K562 (cell line): ENCODE measurements at regions not wholly inside any gene's neighbourhood (a gene's known extent, or its start where the extent isn't known, plus 50 kb on each side); places are given as distances from the start of the nearest gene placed in this dataset.

Experiments
- ATAC-seq: fragments of 200-7000 bp; cut with Tn5 transposase; 3 replicates; pipeline ENCODE4 v1.9.1; 2020; ENCODE audit warnings: moderate library complexity
- BruUV-seq: library from RNA; stranded (reverse); fragments of 400-500 nt; replicated peaks from 2 replicates; lab custom pipeline; 2021; lab: Mats Ljungman, UMichigan
- CTCF ChIA-PET: fragments of 300-600 bp; formaldehyde crosslinking; extraction: SDS; loops from one replicate; lab custom pipeline; 2021; ENCODE audit warnings: low intra/inter-chr PET ratio; lab: Yijun Ruan, JAX
- POLR2A ChIA-PET: fragments of 300-600, 350-650 bp; sonication (Branson Sonifier 250); formaldehyde crosslinking; extraction: SDS; loops from one replicate; lab custom pipeline; 2021; ENCODE audit warnings: antibody characterized with exemption, inconsistent platforms; lab: Yijun Ruan, JAX
- DNase-seq, 4 experiments: peaks; one replicate each; pipeline versions ENCODE4 v3.0.0 to v3.0.0-alpha.2; 2011 to 2018; ENCODE audit warnings: low spot score in 3 of 4, mixed read lengths in 3 of 4; ENCODE audit errors: extremely low read depth in 1 of 4
- FAIRE-seq: peaks from 2 replicates; lab custom pipeline; 2011; peaks lifted over from hg19 to GRCh38; lab: Jason Lieb, UNC
- H2AFZ ChIP-seq: 2 replicates; pipeline ENCODE4 v1.6.0; 2011; ENCODE audit warnings: low read depth, low read length, control low read depth, inconsistent platforms
- H3K27ac ChIP-seq: fragments of 200-600 bp; 3 replicates; pipeline ENCODE4 v1.8.0; 2011; ENCODE audit warnings: low read depth, mild to moderate bottlenecking, control low read depth, inconsistent platforms, low read length, moderate library complexity, mixed read lengths; ENCODE audit errors: extremely low read depth
- H3K27me3 ChIP-seq, 2 experiments: fragments of 300-600 bp in 1 of 2; 2 replicates in 1 of 2; 3 replicates in 1 of 2; pipeline versions ENCODE4 v1.6.0 to v1.8.0; 2011; ENCODE audit warnings: inconsistent platforms in 2 of 2, low read length in 2 of 2, mild to moderate bottlenecking in 1 of 2, mixed read lengths in 1 of 2, moderate library complexity in 1 of 2; ENCODE audit not compliant: control insufficient read depth in 2 of 2, insufficient read depth in 2 of 2
- H3K36me3 ChIP-seq: fragments of 300-600 bp; 3 replicates; pipeline ENCODE4 v1.8.0; 2011; ENCODE audit warnings: mild to moderate bottlenecking, low read length, inconsistent platforms; ENCODE audit not compliant: control insufficient read depth, insufficient read depth
- H3K4me1 ChIP-seq, 2 experiments: fragments of 200-600 bp in 1 of 2; replicated peaks in 1 of 2; 2 replicates in 1 of 2; 3 replicates in 1 of 2; pipeline versions ENCODE4 v1.5.1 to v1.8.0; 2011; ENCODE audit warnings: inconsistent platforms in 2 of 2, low read length in 2 of 2, mild to moderate bottlenecking in 1 of 2, mixed read lengths in 1 of 2, moderate library complexity in 1 of 2; ENCODE audit not compliant: control insufficient read depth in 2 of 2, insufficient read depth in 2 of 2
- H3K4me2 ChIP-seq: 2 replicates; pipeline ENCODE4 v1.6.1; 2011; ENCODE audit warnings: low read length, control low read depth, inconsistent platforms, mixed read lengths; ENCODE audit not compliant: insufficient read depth
- H3K4me3 ChIP-seq: fragments of 200-600 bp; sonication (generic), shearing (Covaris generic); 2 replicates; pipeline ENCODE4 v1.5.1; 2016; ENCODE audit warnings: control low read depth, inconsistent platforms
- H3K79me2 ChIP-seq: fragments of 200-600 bp; 3 replicates; pipeline ENCODE4 v1.8.0; 2011; ENCODE audit warnings: low read length, inconsistent platforms; ENCODE audit not compliant: control insufficient read depth, insufficient read depth
- H3K9ac ChIP-seq, 2 experiments: 2 replicates each; pipeline versions ENCODE4 v1.6.0 to v1.6.1; 2011; ENCODE audit warnings: low read depth in 2 of 2, low read length in 2 of 2, control low read depth in 1 of 2, inconsistent platforms in 1 of 2, mild to moderate bottlenecking in 1 of 2, mixed read lengths in 1 of 2; ENCODE audit not compliant: insufficient read depth in 1 of 2
- H3K9me1 ChIP-seq: one replicate; pipeline ENCODE4 v1.6.0; 2011; ENCODE audit warnings: inconsistent platforms, mild to moderate bottlenecking, low read length, moderate library complexity; ENCODE audit not compliant: control insufficient read depth, insufficient read depth
- H3K9me3 ChIP-seq: replicated peaks from 2 replicates; pipeline ENCODE4 v1.5.1; 2011; ENCODE audit warnings: low read depth, low read length, inconsistent platforms; ENCODE audit not compliant: control insufficient read depth, insufficient read depth
- H4K20me1 ChIP-seq: replicated peaks from 2 replicates; pipeline ENCODE4 v1.6.1; 2011; ENCODE audit warnings: low read length, inconsistent platforms, mixed read lengths; ENCODE audit not compliant: control insufficient read depth, insufficient read depth
- CBFA2T3 ChIP-seq: fragments of 450-650 bp; IDR thresholded peaks from 2 replicates; pipeline ENCODE4 v1.6.1; 2017
- IRF1 ChIP-seq: sonication (generic); formaldehyde crosslinking; IDR thresholded peaks from 2 replicates; pipeline ENCODE4 v1.8.0; 2022; ENCODE audit warnings: missing genetic modification reagents, mild to moderate bottlenecking, borderline replicate concordance
- KLF6 ChIP-seq: fragments of 250-450 bp; sonication (Bioruptor Pico); IDR thresholded peaks from 2 replicates; pipeline ENCODE4 v1.4.0; 2020; ENCODE audit warnings: mild to moderate bottlenecking, moderate library complexity, borderline replicate concordance
- MED1 ChIP-seq: sonication (generic); formaldehyde crosslinking; IDR thresholded peaks from 2 replicates; pipeline ENCODE4 v1.8.1; 2023; ENCODE audit warnings: missing genetic modification reagents, borderline replicate concordance
- ZNF316 ChIP-seq: fragments of 450-650 bp; IDR thresholded peaks from 2 replicates; pipeline ENCODE4 v1.6.1; 2016
- WGBS: fragments of 100-300 bp; shearing (Covaris generic); methylation state at CpG from one replicate; pipeline ENCODE4 v1.1.6; 2016; ENCODE audit warnings: low coverage, mixed read lengths; ENCODE audit not compliant: insufficient coverage; ENCODE audit errors: missing lambda C conversion rate; 5-methylcytosine and 5-hydroxymethylcytosine counted together
- in situ Hi-C: fragments of 300-500 bp; cut with MboI; formaldehyde crosslinking; loops from 4 replicates; pipeline ENCODE4 v1.15.0; 2018; ENCODE audit warnings: inconsistent platforms, mixed read lengths
- intact Hi-C: fragments of 100-400 bp; cut with micrococcal nuclease; formaldehyde crosslinking; loops from 2 replicates; pipeline ENCODE4 v1.14.2; 2022

DNA sequence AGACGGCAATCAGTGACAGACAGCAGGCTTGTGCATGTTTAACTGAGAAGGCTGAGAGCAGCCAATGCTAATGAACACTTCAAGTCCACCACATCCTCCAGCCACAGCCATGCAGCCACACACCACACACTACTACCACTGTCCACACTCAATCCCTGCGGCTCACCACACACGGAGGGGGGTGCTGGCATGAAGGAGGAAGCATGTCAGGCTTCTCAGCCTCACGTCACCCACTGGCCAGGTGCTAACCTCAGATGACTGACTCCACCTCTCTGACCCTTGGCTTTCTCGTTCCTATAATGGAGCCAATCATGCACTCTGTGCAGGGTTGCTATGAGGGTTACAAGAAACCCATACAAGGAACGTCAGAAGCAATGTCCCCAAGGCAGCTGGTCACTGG is 165.4 kb upstream of the RNF32 start:
- ChIA-PET POLR2A (no interaction called here), CTCF (no interaction called here)
- WGBS, result 2% methylated on average over 6 of the region's 6 CpGs
- no peaks in the 10 kb centered on the region for H3K9me3 ChIP-seq
- no peak for FAIRE-seq
- H3K79me2 ChIP-seq, result no peaks in the 10 kb centered on the region
- no TSS peak for BruUV-seq
- intact Hi-C loops, result no loop called here
- no peak for DNase-seq
- ATAC-seq, result no peak
- no peak overlapping the region for H3K27ac ChIP-seq
- no peak overlapping the region for H3K4me3 ChIP-seq
- H3K9me1 ChIP-seq, result no peaks in the 10 kb centered on the region
- no peak for TF ChIP-seq IRF1 (CRISPR knock-in tag)
- no peak for TF ChIP-seq KLF6 (CRISPR knock-in tag)
- TF ChIP-seq MED1 (CRISPR knock-in tag), result no peak
- no peak for TF ChIP-seq CBFA2T3
- TF ChIP-seq ZNF316, result no peak
- TF ChIP-seq, all 486 proteins: peak for 0
- H3K9ac ChIP-seq, result no peak overlapping the region
- no peak overlapping the region for H3K4me2 ChIP-seq
- no peak overlapping the region for H2AFZ ChIP-seq
- no peaks in the 10 kb centered on the region for H3K36me3 ChIP-seq
- H3K4me1 ChIP-seq, result peaks cover 0 to 11% of the 10 kb centered on the region in 2 experiments; a peak in 2 of 5 replicates
- H3K27me3 ChIP-seq, result peaks cover 26 to 46% of the 10 kb centered on the region in 2 experiments
- H4K20me1 ChIP-seq, result no peaks in the 10 kb centered on the region
- in situ Hi-C loops, result loop anchor here (10.0 kb wide), 1 partner anchor 660 kb away; the partner anchor contains the start of gene SHH
